Uterus (tissue), 3 donors: ENCODE measurements at regions not wholly inside any gene's neighbourhood (a gene's known extent, or its start where the extent isn't known, plus 50 kb on each side); places are given as distances from the start of the nearest gene placed in this dataset.

Experiments used
- DNase-seq, 2 donors: peaks; one replicate each; pipeline ENCODE4 v3.0.0-alpha.2; 2019 to 2020
- H3K27ac ChIP-seq, 2 donors: fragments of 200-600 bp; sonication (generic); 1 replicate in 1 of 2; 2 replicates in 1 of 2; pipeline ENCODE4 v1.5.1; 2016 to 2018
- H3K27me3 ChIP-seq, 2 donors: fragments of 200-600 bp; sonication (generic); one replicate each; pipeline ENCODE4 v1.5.1; 2018 to 2019; ENCODE audit warnings: control low read depth in 1 of 2
- H3K36me3 ChIP-seq, 2 donors: fragments of 200-600 bp; sonication (generic); one replicate each; pipeline ENCODE4 v1.5.1; 2019; ENCODE audit warnings: control low read depth in 1 of 2
- H3K4me1 ChIP-seq, 2 donors: fragments of 200-600 bp; sonication (generic); one replicate each; pipeline ENCODE4 v1.5.1; 2018 to 2019; ENCODE audit warnings: control low read depth in 1 of 2
- H3K4me3 ChIP-seq, 2 donors: fragments of 200-600 bp; sonication (generic); 1 replicate in 1 of 2; 2 replicates in 1 of 2; pipeline ENCODE4 v1.5.1; 2018 to 2019; ENCODE audit warnings: mild to moderate bottlenecking in 1 of 2
- H3K9me3 ChIP-seq, 2 donors: fragments of 200-600 bp; sonication (generic); one replicate each; pipeline ENCODE4 v1.5.1; 2019; ENCODE audit warnings: control low read depth in 1 of 2
- CTCF ChIP-seq, 4 experiments: fragments of 200-600 bp in 2 of 4; fragments of 450-650 bp in 2 of 4; sonication (generic) in 2 of 4; IDR thresholded peaks; one replicate each; pipeline ENCODE4 v1.5.1; 2016 to 2019; ENCODE audit warnings: antibody characterized with exemption in 4 of 4, mild to moderate bottlenecking in 2 of 4, moderate library complexity in 1 of 4
- POLR2A ChIP-seq, 2 donors: fragments of 450-650 bp; IDR thresholded peaks; one replicate each; pipeline ENCODE4 v1.6.1; 2016; ENCODE audit warnings: antibody characterized with exemption in 2 of 2, mild to moderate bottlenecking in 1 of 2, moderate library complexity in 1 of 2
- intact Hi-C: fragments of 100-400 bp; cut with DNase I; formaldehyde crosslinking; loops from one replicate; pipeline ENCODE4 v1.15.1; 2023; ENCODE audit warnings: low total_unique reads
- donor health status: DM: yes; HTN: yes; CAD: no.

GRCh38 chr12:124078800-124079199 is 105.8 kb downstream of the ZNF664 start:
- no peaks in the 10 kb centered on the region for H3K27me3 ChIP-seq
- no peak overlapping the region for H3K4me3 ChIP-seq
- TF ChIP-seq CTCF (IDR thresholded peaks at IDR 0.05), result no peak
- TF ChIP-seq POLR2A (IDR thresholded peaks at IDR 0.05), result no peak
- DNase-seq, result no peak
- no peaks in the 10 kb centered on the region for H3K36me3 ChIP-seq
- no peak overlapping the region for H3K27ac ChIP-seq
- H3K4me1 ChIP-seq, result no peaks in the 10 kb centered on the region
- H3K9me3 ChIP-seq, result no peaks in the 10 kb centered on the region
- intact Hi-C loops, result no loop called here

- H3K4me3 ChIP-seq, result no peak overlapping the region
- no peaks in the 10 kb centered on the region for H3K4me1 ChIP-seq
- intact Hi-C loops, result no loop called here
- no peaks in the 10 kb centered on the region for H3K9me3 ChIP-seq
- no peaks in the 10 kb centered on the region for H3K36me3 ChIP-seq
- TF ChIP-seq CTCF (IDR thresholded peaks at IDR 0.05) (no peak), POLR2A (IDR thresholded peaks at IDR 0.05) (no peak)
- H3K27me3 ChIP-seq, result no peaks in the 10 kb centered on the region
- no peak for DNase-seq
- no peak overlapping the region for H3K27ac ChIP-seq
Measured at GRCh38 chr12:124080649-124081048, 107.6 kb downstream of the ZNF664 start.

- H3K9me3 ChIP-seq, result no peaks in the 10 kb centered on the region
- H3K4me3 ChIP-seq, result no peak overlapping the region
- no peak for TF ChIP-seq POLR2A (IDR thresholded peaks at IDR 0.05)
- no peak for TF ChIP-seq CTCF (IDR thresholded peaks at IDR 0.05)
- no peak overlapping the region for H3K27ac ChIP-seq
- no peaks in the 10 kb centered on the region for H3K4me1 ChIP-seq
- H3K27me3 ChIP-seq, result no peaks in the 10 kb centered on the region
- H3K36me3 ChIP-seq, result no peaks in the 10 kb centered on the region
- intact Hi-C loops, result no loop called here
- DNase-seq, result no peak
Measured at GRCh38 chr12:124082012-124082411, 109.0 kb downstream of the ZNF664 start.

- no peak for DNase-seq
- no peaks in the 10 kb centered on the region for H3K4me1 ChIP-seq
- no peaks in the 10 kb centered on the region for H3K36me3 ChIP-seq
- H3K4me3 ChIP-seq, result no peak overlapping the region
- intact Hi-C loops, result no loop called here
- no peak overlapping the region for H3K27ac ChIP-seq
- H3K27me3 ChIP-seq, result no peaks in the 10 kb centered on the region
- no peak for TF ChIP-seq POLR2A (IDR thresholded peaks at IDR 0.05)
- TF ChIP-seq CTCF (IDR thresholded peaks at IDR 0.05), result no peak
- no peaks in the 10 kb centered on the region for H3K9me3 ChIP-seq
Measured at GRCh38 chr12:124082687-124083086, 109.7 kb downstream of the ZNF664 start.

- H3K4me1 ChIP-seq, result no peaks in the 10 kb centered on the region
- H3K9me3 ChIP-seq, result no peaks in the 10 kb centered on the region
- intact Hi-C loops, result no loop called here
- TF ChIP-seq CTCF (IDR thresholded peaks at IDR 0.05), result no peak
- TF ChIP-seq POLR2A (IDR thresholded peaks at IDR 0.05), result no peak
- no peaks in the 10 kb centered on the region for H3K27me3 ChIP-seq
- no peak for DNase-seq
- no peak overlapping the region for H3K4me3 ChIP-seq
- no peaks in the 10 kb centered on the region for H3K36me3 ChIP-seq
- H3K27ac ChIP-seq, result no peak overlapping the region
Measured at GRCh38 chr12:124083708-124084107, 110.7 kb downstream of the ZNF664 start.
